Testis (tissue), 2 donors: ENCODE measurements at regions not wholly inside any gene's neighbourhood (a gene's known extent, or its start where the extent isn't known, plus 50 kb on each side); places are given as distances from the start of the nearest gene placed in this dataset.

Experiments
- CTCF ChIP-seq, 3 experiments: fragments of 450-650 bp in 2 of 3; fragments of 200-600 bp in 1 of 3; sonication (generic) in 1 of 3; IDR thresholded peaks; one replicate each; pipeline ENCODE4 v1.5.1; 2016 to 2019; ENCODE audit warnings: antibody characterized with exemption in 3 of 3, mild to moderate bottlenecking in 2 of 3, moderate library complexity in 1 of 3
- POLR2A ChIP-seq: fragments of 450-650 bp; IDR thresholded peaks from one replicate; pipeline ENCODE4 v1.6.1; 2017; ENCODE audit warnings: antibody characterized with exemption, mild to moderate bottlenecking, moderate library complexity

- TF ChIP-seq POLR2A, result no peak
- TF ChIP-seq CTCF (IDR thresholded peaks at IDR 0.05), result no peak
Observed at GRCh38 chr7:138285129-138285528, 174.9 kb upstream of the TRIM24 start.
